ENCODE measurements at regions not wholly inside any gene's neighbourhood (a gene's known extent, or its start where the extent isn't known, plus 50 kb on each side); places are given as distances from the start of the nearest gene placed in this dataset.

- TF ChIP-seq POLR2A (IDR thresholded peaks at IDR 0.05; ENCODE audit: low read depth, low read length) = no peak
- no peak for TF ChIP-seq TAF1 (IDR thresholded peaks at IDR 0.05; ENCODE audit: low read depth, low read length)
- no peak for TF ChIP-seq POLR2AphosphoS5 (IDR thresholded peaks at IDR 0.05; ENCODE audit: low read depth, low read length)
- no peak for TF ChIP-seq PAX5 (IDR thresholded peaks at IDR 0.05; ENCODE audit: insufficient read depth, low read length, severe bottlenecking)
Observed at GRCh38 chr6:1519597-1519996, 90.1 kb upstream of the FOXC1 start.

Data from GM12891 (cell line).